HL-60/S4 treated with retinoic acid at 250 ng/mL for 4 days and 3 days (cell line): ENCODE measurements at regions not wholly inside any gene's neighbourhood (a gene's known extent, or its start where the extent isn't known, plus 50 kb on each side); places are given as distances from the start of the nearest gene placed in this dataset.
"Not testable (repeated sequence)": the region's sequence is repeated elsewhere in the genome, so short reads cannot be mapped to it uniquely, and the experiment has no call there.

ENCODE experiments used
- in situ Hi-C: fragments of 300-500 bp; cut with MboI; formaldehyde crosslinking; loops from 2 replicates; pipeline ENCODE4 v1.7.0; 2022; ENCODE audit warnings: low sequenced_read_pairs

- in situ Hi-C loops, result no loop called here
Observed at GRCh38 chr5:87129046-87129445, 138.6 kb upstream of the RASA1 start.

GRCh38 chr5:87132696-87133095 lies 135.0 kb upstream of the RASA1 start:
- in situ Hi-C loops, result no loop called here

GRCh38 chr5:87134513-87134912 lies 133.2 kb upstream of the RASA1 start:
- in situ Hi-C loops, result not testable (repeated sequence)

GRCh38 chr5:87136096-87136495 lies 131.6 kb upstream of the RASA1 start:
- in situ Hi-C loops, result no loop called here

GRCh38 chr5:87136733-87137132 lies 130.9 kb upstream of the RASA1 start:
- in situ Hi-C loops, result no loop called here

- in situ Hi-C loops, result no loop called here
Observed at GRCh38 chr5:87137283-87137682, 130.4 kb upstream of the RASA1 start.

GRCh38 chr5:87138091-87138805 lies 129.4 kb upstream of the RASA1 start:
- in situ Hi-C loops, result no loop called here

- in situ Hi-C loops, result no loop called here
Observed at GRCh38 chr5:87139795-87140194, 127.9 kb upstream of the RASA1 start.

GRCh38 chr5:87141544-87141943 lies 126.1 kb upstream of the RASA1 start:
- in situ Hi-C loops, result no loop called here

GRCh38 chr5:87145853-87146252 lies 121.8 kb upstream of the RASA1 start:
- in situ Hi-C loops, result not testable (repeated sequence)

GRCh38 chr5:87147441-87147840 lies 120.2 kb upstream of the RASA1 start:
- in situ Hi-C loops, result no loop called here

GRCh38 chr5:87150630-87151029 lies 117.1 kb upstream of the RASA1 start:
- in situ Hi-C loops, result no loop called here

- in situ Hi-C loops, result no loop called here
Observed at GRCh38 chr5:87151547-87151946, 116.1 kb upstream of the RASA1 start.

GRCh38 chr5:87152886-87153285 lies 114.8 kb upstream of the RASA1 start:
- in situ Hi-C loops, result no loop called here

GRCh38 chr5:87154191-87154590 lies 113.5 kb upstream of the RASA1 start:
- in situ Hi-C loops, result no loop called here

- in situ Hi-C loops, result no loop called here
Observed at GRCh38 chr5:87155106-87155505, 112.6 kb upstream of the RASA1 start.

GRCh38 chr5:87156631-87157030 lies 111.1 kb upstream of the RASA1 start:
- in situ Hi-C loops, result no loop called here

GRCh38 chr5:87164409-87164808 lies 103.3 kb upstream of the RASA1 start:
- in situ Hi-C loops, result no loop called here

GRCh38 chr5:87169300-87169991 lies 98.2 kb upstream of the RASA1 start:
- in situ Hi-C loops, result no loop called here

- in situ Hi-C loops, result no loop called here
Observed at GRCh38 chr5:87170799-87171198, 96.9 kb upstream of the RASA1 start.

- in situ Hi-C loops, result no loop called here
Observed at GRCh38 chr5:87182649-87183048, 85.0 kb upstream of the RASA1 start.

- in situ Hi-C loops, result no loop called here
Observed at GRCh38 chr5:87183896-87184295, 83.8 kb upstream of the RASA1 start.

- in situ Hi-C loops, result no loop called here
Observed at GRCh38 chr5:87184605-87185004, 83.1 kb upstream of the RASA1 start.
